SKM-1 treated with dmso at 0.1 percent for 144 hours (cell line): ENCODE measurements at regions not wholly inside any gene's neighbourhood (a gene's known extent, or its start where the extent isn't known, plus 50 kb on each side); places are given as distances from the start of the nearest gene placed in this dataset.
"Not testable (repeated sequence)": the region's sequence is repeated elsewhere in the genome, so short reads cannot be mapped to it uniquely, and the experiment has no call there.

ENCODE experiments used
- DNase-seq: peaks from one replicate; lab custom pipeline; 2025; ENCODE audit not compliant: unreplicated experiment; lab: John Stamatoyannopoulos, UW

- DNase-seq: no peak
These were observed 887.1 kb downstream of the LRRIQ3 start for GRCh38 chr1:73310797-73311381.

GRCh38 chr1:73306899-73307555 lies 890.9 kb downstream of the LRRIQ3 start:
- DNase-seq: no peak

GRCh38 chr1:73273886-73274285 lies 924.1 kb downstream of the LRRIQ3 start:
- no peak for DNase-seq

- not testable (repeated sequence) for DNase-seq
These were observed 952.8 kb downstream of the LRRIQ3 start for GRCh38 chr1:73245196-73245595.

- no peak for DNase-seq
These were observed 936.7 kb upstream of the NEGR1 start for GRCh38 chr1:73218995-73219546.

GRCh38 chr1:73205294-73205973 lies 923.1 kb upstream of the NEGR1 start:
- no peak for DNase-seq

- no peak for DNase-seq
These were observed 915.6 kb upstream of the NEGR1 start for GRCh38 chr1:73197972-73198371.

- DNase-seq: no peak
These were observed 912.6 kb upstream of the NEGR1 start for GRCh38 chr1:73194965-73195364.

- DNase-seq: not testable (repeated sequence)
These were observed 901.2 kb upstream of the NEGR1 start for GRCh38 chr1:73183581-73183980.

GRCh38 chr1:73181190-73181540 lies 898.8 kb upstream of the NEGR1 start:
- DNase-seq: no peak

- DNase-seq: no peak
These were observed 898.3 kb upstream of the NEGR1 start for GRCh38 chr1:73180397-73181189.

- DNase-seq: no peak
These were observed 894.6 kb upstream of the NEGR1 start for GRCh38 chr1:73176902-73177301.

- DNase-seq: no peak
These were observed 884.8 kb upstream of the NEGR1 start for GRCh38 chr1:73167009-73167657.

GRCh38 chr1:73162564-73162963 lies 880.2 kb upstream of the NEGR1 start:
- DNase-seq: no peak

GRCh38 chr1:73161418-73161817 lies 879.1 kb upstream of the NEGR1 start:
- no peak for DNase-seq

GRCh38 chr1:73160759-73161158 lies 878.4 kb upstream of the NEGR1 start:
- DNase-seq: no peak

GRCh38 chr1:73144311-73144710 lies 862.0 kb upstream of the NEGR1 start:
- no peak for DNase-seq

GRCh38 chr1:73136975-73137374 lies 854.6 kb upstream of the NEGR1 start:
- DNase-seq: no peak

GRCh38 chr1:73106931-73107330 lies 824.6 kb upstream of the NEGR1 start:
- DNase-seq: no peak

GRCh38 chr1:73105755-73106154 lies 823.4 kb upstream of the NEGR1 start:
- no peak for DNase-seq

- no peak for DNase-seq
These were observed 822.4 kb upstream of the NEGR1 start for GRCh38 chr1:73104749-73105148.
